ENCODE measurements at regions not wholly inside any gene's neighbourhood (a gene's known extent, or its start where the extent isn't known, plus 50 kb on each side); places are given as distances from the start of the nearest gene placed in this dataset.

- Mint-ChIP-seq H3K27ac (no peak overlapping the region), H3K4me3 (no peak overlapping the region), H3K27me3 (peaks cover 16% of the 10 kb centered on the region), H3K9me3 (ENCODE audit: insufficient read depth) (no peaks in the 10 kb centered on the region), H3K4me1 (peaks cover 4% of the 10 kb centered on the region)
- Histone ChIP-seq H3K27me3 (replicated peaks in 1 of 4; ENCODE audit: control extremely low read depth in 1 of 4, control insufficient read depth in 3 of 4, insufficient read depth in 4 of 4, low read length in 3 of 4) (no peaks in the 10 kb centered on the region), H3K79me2 (ENCODE audit: control insufficient read depth, insufficient read depth, low read length) (no peaks in the 10 kb centered on the region), H2AFZ (ENCODE audit: insufficient read depth, low read depth, low read length, poor library complexity, severe bottlenecking) (no peak overlapping the region), H4K20me1 (ENCODE audit: control insufficient read depth, insufficient read depth, low read length, poor library complexity, severe bottlenecking) (no peaks in the 10 kb centered on the region), H3K9me3 (ENCODE audit: control extremely low read depth in 1 of 3, control insufficient read depth in 2 of 3, insufficient read depth in 1 of 3, low read length in 2 of 3) (no peaks in the 10 kb centered on the region), H3K36me3 (replicated peaks in 1 of 2; ENCODE audit: control extremely low read depth in 1 of 2, control insufficient read depth in 1 of 2, extremely low read depth in 1 of 2, insufficient read depth in 2 of 2, low read length in 1 of 2) (no peaks in the 10 kb centered on the region), H3K4me2 (replicated peaks; ENCODE audit: low read depth, low read length, poor library complexity, severe bottlenecking) (no peak overlapping the region), H3K27ac (ENCODE audit: low read length in 2 of 2) (no peak overlapping the region), H3K4me1 (ENCODE audit: control insufficient read depth in 2 of 2, insufficient read depth in 2 of 2, low read length in 2 of 2) (peaks cover 0 to 4% of the 10 kb centered on the region in 2 donors), H3K9ac (ENCODE audit: low read length) (no peak overlapping the region), H3K4me3 (ENCODE audit: control extremely low read depth in 1 of 5, extremely low read depth in 1 of 5, insufficient read depth in 1 of 5, low read depth in 2 of 5, low read length in 4 of 5) (no peak overlapping the region)
- ChIA-PET CTCF (no interaction called here), POLR2A (no interaction called here)
- intact Hi-C loops (cut with micrococcal nuclease) = no loop called here
- TF ChIP-seq, protein P1, sequence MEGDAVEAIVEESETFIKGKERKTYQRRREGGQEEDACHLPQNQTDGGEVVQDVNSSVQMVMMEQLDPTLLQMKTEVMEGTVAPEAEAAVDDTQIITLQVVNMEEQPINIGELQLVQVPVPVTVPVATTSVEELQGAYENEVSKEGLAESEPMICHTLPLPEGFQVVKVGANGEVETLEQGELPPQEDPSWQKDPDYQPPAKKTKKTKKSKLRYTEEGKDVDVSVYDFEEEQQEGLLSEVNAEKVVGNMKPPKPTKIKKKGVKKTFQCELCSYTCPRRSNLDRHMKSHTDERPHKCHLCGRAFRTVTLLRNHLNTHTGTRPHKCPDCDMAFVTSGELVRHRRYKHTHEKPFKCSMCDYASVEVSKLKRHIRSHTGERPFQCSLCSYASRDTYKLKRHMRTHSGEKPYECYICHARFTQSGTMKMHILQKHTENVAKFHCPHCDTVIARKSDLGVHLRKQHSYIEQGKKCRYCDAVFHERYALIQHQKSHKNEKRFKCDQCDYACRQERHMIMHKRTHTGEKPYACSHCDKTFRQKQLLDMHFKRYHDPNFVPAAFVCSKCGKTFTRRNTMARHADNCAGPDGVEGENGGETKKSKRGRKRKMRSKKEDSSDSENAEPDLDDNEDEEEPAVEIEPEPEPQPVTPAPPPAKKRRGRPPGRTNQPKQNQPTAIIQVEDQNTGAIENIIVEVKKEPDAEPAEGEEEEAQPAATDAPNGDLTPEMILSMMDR (IDR thresholded peaks at IDR 0.05) = no peak
- no peak for TF ChIP-seq EZH2 (IDR thresholded peaks at IDR 0.05; ENCODE audit: borderline replicate concordance, insufficient read depth, low read depth, low read length, poor library complexity, severe bottlenecking)
- ATAC-seq (ENCODE audit: low read depth) = no peak
- WGBS (ENCODE audit: insufficient coverage) = 76% methylated on average over 5 of the region's 8 CpGs
- no peak for DNase-seq
Measured at GRCh38 chr15:26070095-26070532, 207.0 kb upstream of the ATP10A start.

DNA sequence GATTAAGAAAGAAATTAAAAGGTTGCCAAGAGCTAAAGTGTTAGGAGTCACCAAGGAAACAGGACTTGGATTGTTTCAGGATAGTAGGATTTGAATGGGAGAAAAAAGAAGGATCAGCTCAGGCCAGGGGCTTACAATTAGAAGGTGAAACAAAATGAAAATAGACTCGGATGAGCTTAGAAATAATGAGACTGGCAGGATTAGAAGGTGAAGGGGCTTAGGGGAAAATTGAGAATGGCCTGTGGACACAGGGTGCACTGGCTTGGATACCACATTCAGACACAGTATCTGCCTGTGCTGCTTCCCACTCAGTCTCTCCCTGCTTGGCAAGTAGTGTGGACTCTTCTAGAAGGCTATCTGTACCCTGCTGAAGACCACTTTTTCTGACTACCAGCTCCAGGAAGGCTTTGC, 206.1 kb upstream of the ATP10A start:
- Histone ChIP-seq H3K27ac (ENCODE audit: low read length in 2 of 2) (no peak overlapping the region), H3K4me3 (ENCODE audit: control extremely low read depth in 1 of 5, extremely low read depth in 1 of 5, insufficient read depth in 1 of 5, low read depth in 2 of 5, low read length in 4 of 5) (no peak overlapping the region), H4K20me1 (ENCODE audit: control insufficient read depth, insufficient read depth, low read length, poor library complexity, severe bottlenecking) (no peaks in the 10 kb centered on the region), H3K4me2 (replicated peaks; ENCODE audit: low read depth, low read length, poor library complexity, severe bottlenecking) (no peak overlapping the region), H3K9me3 (ENCODE audit: control extremely low read depth in 1 of 3, control insufficient read depth in 2 of 3, insufficient read depth in 1 of 3, low read length in 2 of 3) (no peaks in the 10 kb centered on the region), H3K79me2 (ENCODE audit: control insufficient read depth, insufficient read depth, low read length) (no peaks in the 10 kb centered on the region), H3K9ac (ENCODE audit: low read length) (no peak overlapping the region), H2AFZ (ENCODE audit: insufficient read depth, low read depth, low read length, poor library complexity, severe bottlenecking) (no peak overlapping the region), H3K27me3 (replicated peaks in 1 of 4; ENCODE audit: control extremely low read depth in 1 of 4, control insufficient read depth in 3 of 4, insufficient read depth in 4 of 4, low read length in 3 of 4) (no peaks in the 10 kb centered on the region), H3K4me1 (ENCODE audit: control insufficient read depth in 2 of 2, insufficient read depth in 2 of 2, low read length in 2 of 2) (peaks cover 0 to 4% of the 10 kb centered on the region in 2 donors), H3K36me3 (replicated peaks in 1 of 2; ENCODE audit: control extremely low read depth in 1 of 2, control insufficient read depth in 1 of 2, extremely low read depth in 1 of 2, insufficient read depth in 2 of 2, low read length in 1 of 2) (no peaks in the 10 kb centered on the region)
- WGBS (ENCODE audit: insufficient coverage) = 75% methylated on average over 1 of the region's 1 CpG
- no peak overlapping the region for H3K4me3 Mint-ChIP-seq
- H3K27ac Mint-ChIP-seq = no peak overlapping the region
- peaks cover 16% of the 10 kb centered on the region for H3K27me3 Mint-ChIP-seq
- no peaks in the 10 kb centered on the region for H3K9me3 Mint-ChIP-seq (ENCODE audit: insufficient read depth)
- DNase-seq (no peak), ATAC-seq (ENCODE audit: low read depth) (no peak)
- POLR2A ChIA-PET = no interaction called here
- CTCF ChIA-PET = no interaction called here
- peaks cover 4% of the 10 kb centered on the region for H3K4me1 Mint-ChIP-seq
- TF ChIP-seq EZH2 (IDR thresholded peaks at IDR 0.05; ENCODE audit: borderline replicate concordance, insufficient read depth, low read depth, low read length, poor library complexity, severe bottlenecking) = no peak
- TF ChIP-seq, protein P1 (IDR thresholded peaks at IDR 0.05) = no peak
- intact Hi-C loops (cut with micrococcal nuclease) = no loop called here
